ENCODE measurements at regions not wholly inside any gene's neighbourhood (a gene's known extent, or its start where the extent isn't known, plus 50 kb on each side); places are given as distances from the start of the nearest gene placed in this dataset.

DNA sequence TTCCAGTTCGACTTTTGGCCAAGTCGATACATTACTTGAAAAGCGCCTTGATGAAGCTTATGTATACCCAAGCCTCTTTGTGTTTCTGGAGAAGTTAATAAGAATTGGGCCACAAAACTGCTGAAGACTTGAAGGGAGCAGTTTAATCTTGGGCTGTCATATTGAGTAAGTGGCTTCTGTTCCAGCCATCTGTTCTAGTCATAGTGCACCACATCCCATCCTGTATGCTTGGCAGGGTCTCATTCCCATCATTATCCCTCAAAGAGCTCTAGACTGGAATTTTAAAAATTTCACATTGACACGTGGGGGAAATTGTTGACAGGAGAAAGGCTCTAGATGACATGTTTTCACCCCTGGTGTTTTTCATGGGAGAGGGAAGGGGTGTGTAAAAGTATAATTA lies 196.6 kb upstream of the PLPP4 start:
- Histone ChIP-seq H4K8ac (replicated peaks; ENCODE audit: insufficient read length, low read depth, low read length) (no peak overlapping the region), H4K20me1 (ENCODE audit: control insufficient read depth, insufficient read depth, insufficient read length) (no peaks in the 10 kb centered on the region), H3K56ac (ENCODE audit: insufficient read length, low read depth, low read length) (no peak overlapping the region), H3K9ac (ENCODE audit: extremely low read depth, insufficient read length, low read length) (no peak overlapping the region), H3K14ac (ENCODE audit: insufficient read depth, low read length) (no peak overlapping the region), H3K23me2 (ENCODE audit: insufficient read length, low read depth, low read length, poor library complexity, severe bottlenecking) (no peaks in the 10 kb centered on the region), H2BK20ac (ENCODE audit: low read depth, low read length, poor library complexity, severe bottlenecking) (no peak overlapping the region), H3K4me2 (ENCODE audit: insufficient read depth, insufficient read length, low read length) (no peak overlapping the region), H2BK12ac (ENCODE audit: insufficient read length, low read depth, low read length) (no peak overlapping the region), H3K4ac (ENCODE audit: low read depth, low read length) (no peak overlapping the region), H2BK5ac (ENCODE audit: insufficient read length, low read length) (no peak overlapping the region), H3K23ac (ENCODE audit: insufficient read length, low read depth, low read length) (no peak overlapping the region), H4K5ac (ENCODE audit: insufficient read length, low read depth, low read length) (no peak overlapping the region), H3K4me1 (ENCODE audit: insufficient read depth, low read length) (no peaks in the 10 kb centered on the region), H2BK120ac (ENCODE audit: low read depth, low read length, poor library complexity, severe bottlenecking) (no peak overlapping the region), H2AK5ac (ENCODE audit: insufficient read length, low read length) (no peak overlapping the region), H3K9me3 (ENCODE audit: control insufficient read depth, low read depth, low read length) (no peaks in the 10 kb centered on the region), H3K27me3 (ENCODE audit: insufficient read depth, low read length) (no peaks in the 10 kb centered on the region), H2BK15ac (ENCODE audit: low read depth, low read length) (no peak overlapping the region), H2AFZ (ENCODE audit: low read length) (no peak overlapping the region), H4K91ac (ENCODE audit: insufficient read length, low read depth, low read length) (no peak overlapping the region), H3K27ac (ENCODE audit: insufficient read length, low read depth, low read length) (no peak overlapping the region), H3T11ph (ENCODE audit: low read length) (no peak overlapping the region), H3K79me2 (ENCODE audit: insufficient read depth, low read length) (no peaks in the 10 kb centered on the region), H3K79me1 (ENCODE audit: insufficient read depth, low read depth, low read length, poor library complexity, severe bottlenecking) (no peaks in the 10 kb centered on the region), H3K18ac (ENCODE audit: insufficient read length, low read depth, low read length) (no peak overlapping the region)
- no peak for DNase-seq
- TF ChIP-seq CTCF (conservative IDR thresholded peaks at IDR 0.05) = no peak
- H3K27me3 Mint-ChIP-seq (ENCODE audit: low read depth) = no peaks in the 10 kb centered on the region
- no peak overlapping the region for H3K27ac Mint-ChIP-seq
- WGBS (ENCODE audit: extremely low coverage, insufficient read length, low lambda C conversion rate) = no CpG with 5 or more reads among the region's 4 CpGs
- no peak overlapping the region for H3K4me3 Mint-ChIP-seq
- H3K4me1 Mint-ChIP-seq = no peaks in the 10 kb centered on the region
- H3K9me3 Mint-ChIP-seq = peaks cover 5% of the 10 kb centered on the region in 2 experiments; a peak in 3 of 5 replicates
- H3K36me3 Mint-ChIP-seq (ENCODE audit: insufficient read depth in 1 of 3, low read depth in 3 of 3) = no peaks in the 10 kb centered on the region

All from H9 (cell line).